ENCODE measurements at regions not wholly inside any gene's neighbourhood (a gene's known extent, or its start where the extent isn't known, plus 50 kb on each side); places are given as distances from the start of the nearest gene placed in this dataset.

- TF ChIP-seq CTCF (IDR thresholded peaks at IDR 0.05), result no peak
- no peak for TF ChIP-seq POLR2A (IDR thresholded peaks at IDR 0.05)
- no peak for TF ChIP-seq POLR2AphosphoS5 (IDR thresholded peaks at IDR 0.05)
These were observed 231.8 kb upstream of the DAB2 start for GRCh38 chr5:39656600-39656999.

Data from transverse colon (tissue), 4 donors.